Heart left ventricle (tissue), 16 donors: ENCODE measurements at regions not wholly inside any gene's neighbourhood (a gene's known extent, or its start where the extent isn't known, plus 50 kb on each side); places are given as distances from the start of the nearest gene placed in this dataset.

ENCODE experiments used
- ATAC-seq, 4 donors: fragments of 200-7000 bp; cut with Tn5 transposase; one replicate each; pipeline ENCODE4 v1.9.1; 2020 to 2022; ENCODE audit warnings: moderate library complexity in 4 of 4, mild to moderate bottlenecking in 3 of 4, moderate number of reproducible peaks in 1 of 4
- DNase-seq, 5 donors: peaks; one replicate each; pipeline ENCODE4 v3.0.0-alpha.2; 2020
- H3K27ac ChIP-seq, 12 donors: fragments of 200-600 bp; sonication (generic) in 4 of 12; one replicate each; pipeline versions ENCODE4 v1.5.0 to v1.8.0; 2016 to 2022; ENCODE audit warnings: mild to moderate bottlenecking in 2 of 12
- H3K27me3 ChIP-seq, 9 donors: fragments of 200-600 bp; sonication (generic) in 2 of 9; one replicate each; pipeline versions ENCODE4 v1.5.1 to v1.8.0; 2016 to 2022; ENCODE audit warnings: mild to moderate bottlenecking in 3 of 9
- H3K36me3 ChIP-seq, 9 donors: fragments of 200-600 bp; sonication (generic) in 2 of 9; one replicate each; pipeline versions ENCODE4 v1.5.0 to v1.8.0; 2018 to 2022; ENCODE audit warnings: mild to moderate bottlenecking in 2 of 9
- H3K4me1 ChIP-seq, 12 donors: fragments of 200-600 bp; sonication (generic) in 4 of 12; one replicate each; pipeline versions ENCODE4 v1.5.0 to v1.8.0; 2016 to 2022; ENCODE audit warnings: mild to moderate bottlenecking in 3 of 12
- H3K4me3 ChIP-seq, 12 donors: fragments of 200-600 bp; sonication (generic) in 4 of 12; one replicate each; pipeline versions ENCODE4 v1.5.0 to v1.8.0; 2017 to 2022; ENCODE audit warnings: mild to moderate bottlenecking in 9 of 12, moderate library complexity in 4 of 12
- H3K9me3 ChIP-seq, 12 donors: fragments of 200-600 bp; sonication (generic) in 4 of 12; one replicate each; pipeline versions ENCODE4 v1.5.0 to v1.8.0; 2016 to 2022; ENCODE audit warnings: mild to moderate bottlenecking in 1 of 12
- POLR2A ChIP-seq, 2 donors: fragments of 450-650 bp; IDR thresholded peaks; one replicate each; pipeline ENCODE4 v1.6.1; 2017; ENCODE audit warnings: antibody characterized with exemption in 2 of 2, mild to moderate bottlenecking in 2 of 2, moderate library complexity in 2 of 2
- WGBS, 4 donors: extraction: QIAGEN DNeasy Blood & Tissue Kit in 2 of 4; methylation state at CpG; one replicate each; pipeline versions ENCODE4 v1.1.5 to v1.1.7; 2013 to 2018; 5-methylcytosine and 5-hydroxymethylcytosine counted together
- intact Hi-C, 10 donors: fragments of 100-400 bp; cut with DNase I; formaldehyde crosslinking; loops; one replicate each; pipeline versions ENCODE4 v1.11.1 to v1.14.2; 2022
- TF ChIP-seq, protein P1 (sequence below), 12 donors: fragments of 200-600 bp; sonication (generic) in 4 of 12; IDR thresholded peaks; one replicate each; pipeline versions ENCODE4 v1.5.0 to v1.8.0; 2018 to 2022; ENCODE audit warnings: antibody characterized with exemption in 12 of 12, mild to moderate bottlenecking in 5 of 12
- donor health status: ischemic (EF 13 %, LVEDD 7.1; RV severe dilation, severe dysfunction).
- donor health status: healthy with polysubstance abuse.
- donor health status: DM: no; HTN: yes; CAD: no.
- donor health status: DM: no; HTN: no; CAD: no.
- donor health status: ischemic (EF 25% LVEDD 6.9; RV normal size, moderate dysfunction).
- donor health status: ischemic (EF 25% LVEDD 5.7; RV mildly dilated, moderate dysfunction).
- donor health status: healthy.
- donor health status: DM: yes; HTN: yes; CAD: no.
- donor health status: ischemic (EF 35%, LVEDD 5.7; RV mildly dilated, moderate dysfunction).
- donor health status: nonischemic (EF 11% LVEDD 7.7; RV severe dilation, severe dysfunction).
- donor health status: DM: yes; HTN: yes; CAD: no.
- donor health status: PGD.
- donor health status: ischemic (EF 29% LVEDD 5.4; RV normal size, mild dysfunction).
- donor health status: nonischemic (EF 23%, LVEDD 6.1; RV moderate dilation, normal function).

GRCh38 chr3:88235102-88235501 lies 85.3 kb downstream of the C3orf38 start:
- intact Hi-C loops: no loop called here
- peaks cover 0 to 1% (median 0%) of the 10 kb centered on the region in 12 donors for H3K9me3 ChIP-seq
- 0 to 45% (median 1%) methylated on average over 1 of the region's 1 CpG for WGBS, 4 donors
- DNase-seq (no peak), ATAC-seq (no peak)
- H3K4me3 ChIP-seq: no peak overlapping the region
- no peak overlapping the region for H3K27ac ChIP-seq
- no peaks in the 10 kb centered on the region for H3K4me1 ChIP-seq
- no peak for TF ChIP-seq POLR2A (IDR thresholded peaks at IDR 0.05)
- TF ChIP-seq, protein P1, sequence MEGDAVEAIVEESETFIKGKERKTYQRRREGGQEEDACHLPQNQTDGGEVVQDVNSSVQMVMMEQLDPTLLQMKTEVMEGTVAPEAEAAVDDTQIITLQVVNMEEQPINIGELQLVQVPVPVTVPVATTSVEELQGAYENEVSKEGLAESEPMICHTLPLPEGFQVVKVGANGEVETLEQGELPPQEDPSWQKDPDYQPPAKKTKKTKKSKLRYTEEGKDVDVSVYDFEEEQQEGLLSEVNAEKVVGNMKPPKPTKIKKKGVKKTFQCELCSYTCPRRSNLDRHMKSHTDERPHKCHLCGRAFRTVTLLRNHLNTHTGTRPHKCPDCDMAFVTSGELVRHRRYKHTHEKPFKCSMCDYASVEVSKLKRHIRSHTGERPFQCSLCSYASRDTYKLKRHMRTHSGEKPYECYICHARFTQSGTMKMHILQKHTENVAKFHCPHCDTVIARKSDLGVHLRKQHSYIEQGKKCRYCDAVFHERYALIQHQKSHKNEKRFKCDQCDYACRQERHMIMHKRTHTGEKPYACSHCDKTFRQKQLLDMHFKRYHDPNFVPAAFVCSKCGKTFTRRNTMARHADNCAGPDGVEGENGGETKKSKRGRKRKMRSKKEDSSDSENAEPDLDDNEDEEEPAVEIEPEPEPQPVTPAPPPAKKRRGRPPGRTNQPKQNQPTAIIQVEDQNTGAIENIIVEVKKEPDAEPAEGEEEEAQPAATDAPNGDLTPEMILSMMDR (IDR thresholded peaks at IDR 0.05): no peak
- H3K27me3 ChIP-seq: no peaks in the 10 kb centered on the region
- no peaks in the 10 kb centered on the region for H3K36me3 ChIP-seq

DNA sequence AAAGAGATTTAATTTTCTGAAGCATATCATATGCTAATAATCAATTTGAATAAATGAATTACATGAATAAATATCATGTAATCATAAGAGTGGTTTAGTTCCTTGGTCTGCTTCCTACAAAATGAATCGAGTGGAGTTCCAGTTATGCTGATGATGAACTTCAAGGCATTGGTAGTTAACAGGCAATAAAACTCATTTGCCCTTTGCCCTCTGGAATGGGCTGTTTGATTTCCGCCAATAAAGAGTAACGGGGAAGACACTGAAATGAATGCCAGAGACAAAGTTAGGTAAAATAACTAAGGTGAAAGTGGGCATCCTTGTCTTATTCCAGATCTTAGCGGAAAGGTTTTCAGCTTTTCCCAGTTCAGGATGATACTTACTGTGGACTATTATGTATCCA lies 90.1 kb downstream of the C3orf38 start:
- TF ChIP-seq, protein P1 (IDR thresholded peaks at IDR 0.05): no peak
- no peak for TF ChIP-seq POLR2A (IDR thresholded peaks at IDR 0.05)
- DNase-seq (no peak), ATAC-seq (no peak)
- H3K4me3 ChIP-seq: no peak overlapping the region
- no peaks in the 10 kb centered on the region for H3K27me3 ChIP-seq
- H3K36me3 ChIP-seq: no peaks in the 10 kb centered on the region
- H3K4me1 ChIP-seq: no peaks in the 10 kb centered on the region
- 94 to 97% (median 96%) methylated on average over 4 of the region's 4 CpGs for WGBS, 4 donors
- H3K27ac ChIP-seq: no peak overlapping the region
- H3K9me3 ChIP-seq: peaks cover 0 to 14% (median under 1%) of the 10 kb centered on the region in 12 donors
- intact Hi-C loops: no loop called here

DNA sequence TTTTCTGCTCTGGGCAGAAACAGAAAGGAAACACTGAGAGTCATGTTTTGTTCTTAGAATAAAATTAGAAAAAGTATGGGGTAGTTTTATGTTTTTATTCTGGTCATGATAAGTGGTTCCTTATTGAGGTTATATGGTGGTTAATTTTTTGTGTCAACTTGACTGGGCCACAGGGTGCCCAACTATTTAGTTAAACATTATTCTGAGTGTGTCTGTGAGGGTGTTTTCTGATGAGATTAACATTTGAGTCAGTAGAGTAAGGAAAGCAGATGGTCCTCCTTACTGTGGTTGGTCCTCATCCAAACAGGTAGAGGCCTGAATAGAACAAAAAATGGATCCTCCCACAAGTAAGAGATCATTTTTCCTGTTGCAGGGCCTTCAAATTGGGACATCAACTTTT lies 98.9 kb downstream of the C3orf38 start:
- Histone ChIP-seq H3K4me1 (no peaks in the 10 kb centered on the region), H3K27ac (no peak overlapping the region), H3K4me3 (no peak overlapping the region), H3K27me3 (no peaks in the 10 kb centered on the region), H3K36me3 (no peaks in the 10 kb centered on the region), H3K9me3 (peaks cover 0 to 19% (median 0%) of the 10 kb centered on the region in 12 donors)
- no peak for DNase-seq
- TF ChIP-seq, protein P1 (IDR thresholded peaks at IDR 0.05): no peak
- intact Hi-C loops: no loop called here
- no peak for ATAC-seq

GRCh38 chr3:88259045-88259444 lies 109.3 kb downstream of the C3orf38 start:
- no peaks in the 10 kb centered on the region for H3K4me1 ChIP-seq
- ATAC-seq (no peak), DNase-seq (no peak)
- no peak overlapping the region for H3K27ac ChIP-seq
- intact Hi-C loops: no loop called here
- no peaks in the 10 kb centered on the region for H3K9me3 ChIP-seq
- TF ChIP-seq, protein P1 (IDR thresholded peaks at IDR 0.05): no peak
- no peak for TF ChIP-seq POLR2A (IDR thresholded peaks at IDR 0.05)
- no peaks in the 10 kb centered on the region for H3K36me3 ChIP-seq
- H3K4me3 ChIP-seq: no peak overlapping the region
- no peaks in the 10 kb centered on the region for H3K27me3 ChIP-seq
- WGBS, 4 donors: 58 to 68% (median 65%) methylated on average over 4 of the region's 4 CpGs
